ENCODE measurements at regions not wholly inside any gene's neighbourhood (a gene's known extent, or its start where the extent isn't known, plus 50 kb on each side); places are given as distances from the start of the nearest gene placed in this dataset.
"Not testable (repeated sequence)": the region's sequence is repeated elsewhere in the genome, so short reads cannot be mapped to it uniquely, and the experiment has no call there.

DNA sequence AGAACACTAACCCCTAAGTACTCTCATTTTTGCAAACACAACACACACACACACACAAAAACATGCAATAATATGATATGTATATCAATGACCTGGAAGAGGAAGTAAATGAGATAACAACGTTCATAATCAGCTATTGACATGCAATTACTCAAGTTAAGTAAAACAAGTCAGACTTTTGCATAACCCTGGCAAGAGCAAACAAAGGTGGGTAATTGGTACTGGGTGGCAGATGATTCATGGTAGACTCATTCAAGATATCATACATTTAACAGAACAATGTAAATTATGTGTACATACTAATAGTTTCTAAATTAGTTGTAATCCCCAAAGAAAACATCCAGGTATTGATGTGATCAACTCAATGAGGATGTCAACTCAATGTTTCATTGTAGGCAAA, 508.8 kb downstream of the DACH1 start:
- ChIA-PET CTCF (no interaction called here), POLR2A (no interaction called here)
- H3K27ac ChIP-seq (ENCODE audit: insufficient read depth in 1 of 2, low read depth in 1 of 2, low read length in 2 of 2, poor library complexity in 1 of 2, severe bottlenecking in 2 of 2) = no peak overlapping the region
- H3K4me3 ChIP-seq (ENCODE audit: control insufficient read depth in 1 of 7, extremely low read depth in 1 of 7, insufficient read depth in 4 of 7, low read depth in 2 of 7, low read length in 6 of 7) = no peak overlapping the region
- peaks cover 0 to 1% (median 0%) of the 10 kb centered on the region in 5 experiments for H3K9me3 ChIP-seq (ENCODE audit: control extremely low read depth in 1 of 5, control insufficient read depth in 4 of 5, insufficient read depth in 2 of 5, low read depth in 1 of 5, low read length in 4 of 5)
- H3K36me3 ChIP-seq (ENCODE audit: control insufficient read depth in 4 of 4, insufficient read depth in 4 of 4, low read length in 3 of 4) = no peaks in the 10 kb centered on the region
- no peaks in the 10 kb centered on the region for H3K4me1 ChIP-seq (ENCODE audit: control extremely low read depth in 1 of 4, control insufficient read depth in 4 of 4, insufficient read depth in 4 of 4, low read length in 3 of 4)
- H3K27me3 ChIP-seq (replicated peaks in 2 of 5; ENCODE audit: control insufficient read depth in 4 of 5, insufficient read depth in 5 of 5, low read length in 4 of 5) = no peaks in the 10 kb centered on the region
- no CpG with 5 or more reads among the region's 1 CpG for WGBS (ENCODE audit: insufficient coverage)
- DNase-seq = no peak

DNA sequence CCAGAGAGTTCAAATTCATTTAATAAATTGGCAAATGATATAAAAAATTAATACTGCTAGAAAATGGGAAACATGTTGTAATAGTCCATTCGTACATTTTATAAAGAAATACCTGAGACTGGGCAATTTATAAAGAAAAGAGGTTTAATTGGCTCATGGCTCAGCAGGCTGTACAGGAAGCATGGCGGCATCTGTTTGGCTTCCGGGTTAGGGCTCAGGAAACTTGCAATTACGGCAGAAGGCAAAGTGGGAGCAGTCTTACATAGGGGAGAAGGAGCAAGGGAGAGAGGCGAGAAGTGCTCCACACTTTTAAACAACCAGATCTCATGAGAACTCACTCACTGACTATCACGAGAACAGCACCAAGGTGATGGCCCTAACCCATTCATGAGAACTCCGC, 512.0 kb downstream of the DACH1 start:
- Histone ChIP-seq H3K4me3 (ENCODE audit: control insufficient read depth in 1 of 7, extremely low read depth in 1 of 7, insufficient read depth in 4 of 7, low read depth in 2 of 7, low read length in 6 of 7) (no peak overlapping the region), H3K36me3 (ENCODE audit: control insufficient read depth in 4 of 4, insufficient read depth in 4 of 4, low read length in 3 of 4) (no peaks in the 10 kb centered on the region), H3K27ac (ENCODE audit: insufficient read depth in 1 of 2, low read depth in 1 of 2, low read length in 2 of 2, poor library complexity in 1 of 2, severe bottlenecking in 2 of 2) (no peak overlapping the region), H3K27me3 (replicated peaks in 2 of 5; ENCODE audit: control insufficient read depth in 4 of 5, insufficient read depth in 5 of 5, low read length in 4 of 5) (no peaks in the 10 kb centered on the region), H3K9me3 (ENCODE audit: control extremely low read depth in 1 of 5, control insufficient read depth in 4 of 5, insufficient read depth in 2 of 5, low read depth in 1 of 5, low read length in 4 of 5) (peaks cover 0 to 1% (median 0%) of the 10 kb centered on the region in 5 experiments), H3K4me1 (ENCODE audit: control extremely low read depth in 1 of 4, control insufficient read depth in 4 of 4, insufficient read depth in 4 of 4, low read length in 3 of 4) (no peaks in the 10 kb centered on the region)
- DNase-seq = no peak
- 94% methylated on average over 5 of the region's 7 CpGs for WGBS (ENCODE audit: insufficient coverage)
- ChIA-PET POLR2A (no interaction called here), CTCF (no interaction called here)

DNA sequence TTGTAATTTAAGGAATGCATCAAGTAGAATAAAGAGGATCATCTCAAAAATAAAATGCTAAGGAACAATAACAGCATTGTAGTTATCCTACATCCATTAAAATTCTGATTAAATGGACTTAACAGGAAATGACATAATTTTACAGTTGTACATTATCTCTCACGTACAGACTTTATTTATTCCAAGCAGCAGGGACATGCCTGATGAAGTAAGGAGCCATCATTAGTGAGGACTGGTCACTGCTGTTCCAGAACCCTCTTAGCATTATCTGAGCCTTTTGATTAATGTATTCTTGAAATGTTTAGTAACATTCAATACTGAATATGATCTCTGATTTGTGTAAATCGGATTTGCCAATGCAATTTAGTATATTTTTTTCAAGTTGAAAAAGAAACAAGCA, 516.1 kb downstream of the DACH1 start:
- H3K9me3 ChIP-seq (ENCODE audit: control extremely low read depth in 1 of 5, control insufficient read depth in 4 of 5, insufficient read depth in 2 of 5, low read depth in 1 of 5, low read length in 4 of 5) = peaks cover 0 to 1% (median 0%) of the 10 kb centered on the region in 5 experiments
- H3K27ac ChIP-seq (ENCODE audit: insufficient read depth in 1 of 2, low read depth in 1 of 2, low read length in 2 of 2, poor library complexity in 1 of 2, severe bottlenecking in 2 of 2) = no peak overlapping the region
- peak in 1 of 3 donors; percentile 8 for DNase-seq
- WGBS (ENCODE audit: insufficient coverage) = no CpG with 5 or more reads among the region's 2 CpGs
- H3K36me3 ChIP-seq (ENCODE audit: control insufficient read depth in 4 of 4, insufficient read depth in 4 of 4, low read length in 3 of 4) = no peaks in the 10 kb centered on the region
- H3K27me3 ChIP-seq (replicated peaks in 2 of 5; ENCODE audit: control insufficient read depth in 4 of 5, insufficient read depth in 5 of 5, low read length in 4 of 5) = no peaks in the 10 kb centered on the region
- no peak overlapping the region for H3K4me3 ChIP-seq (ENCODE audit: control insufficient read depth in 1 of 7, extremely low read depth in 1 of 7, insufficient read depth in 4 of 7, low read depth in 2 of 7, low read length in 6 of 7)
- ChIA-PET CTCF (no interaction called here), POLR2A (no interaction called here)
- H3K4me1 ChIP-seq (ENCODE audit: control extremely low read depth in 1 of 4, control insufficient read depth in 4 of 4, insufficient read depth in 4 of 4, low read length in 3 of 4) = no peaks in the 10 kb centered on the region

DNA sequence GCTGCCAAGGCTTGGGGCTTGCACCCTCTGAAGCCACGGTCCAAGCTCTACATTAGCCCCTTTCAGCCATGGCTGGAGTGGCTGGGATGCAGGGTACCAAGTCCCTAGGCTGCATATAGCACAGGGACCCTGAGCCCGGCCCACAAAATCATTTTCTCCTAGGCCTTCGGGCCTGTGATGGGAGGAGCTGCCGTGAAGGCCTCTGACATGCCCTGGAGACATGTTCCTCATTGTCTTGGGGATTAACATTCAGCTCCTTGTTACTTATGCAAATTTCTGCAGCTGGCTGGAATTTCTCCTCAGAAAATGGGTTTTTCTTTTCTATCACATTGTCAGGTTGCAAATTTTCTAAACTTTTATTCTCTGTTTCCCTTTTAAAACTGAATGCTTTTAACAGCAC, 521.1 kb downstream of the DACH1 start:
- POLR2A ChIA-PET = not testable (repeated sequence)

DNA sequence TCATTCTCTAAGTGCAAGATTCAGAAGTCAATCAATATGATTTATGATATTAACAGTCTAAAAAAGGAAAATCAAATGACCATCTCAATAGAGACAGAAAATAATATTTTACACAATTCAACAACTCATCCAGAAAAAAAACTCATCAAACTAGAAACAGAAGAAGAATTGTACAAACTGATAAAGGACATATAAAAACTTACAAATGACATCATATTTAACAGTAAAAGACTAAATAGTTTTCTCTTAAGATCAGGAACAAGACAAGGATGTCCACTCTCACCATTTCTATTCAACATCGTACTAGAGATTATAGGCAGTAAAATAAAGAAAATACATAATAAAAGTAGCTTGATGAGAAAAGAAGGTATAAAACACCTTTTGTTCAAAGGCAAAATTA, 527.3 kb downstream of the DACH1 start:
- no peak overlapping the region for H3K27ac ChIP-seq (ENCODE audit: insufficient read depth in 1 of 2, low read depth in 1 of 2, low read length in 2 of 2, poor library complexity in 1 of 2, severe bottlenecking in 2 of 2)
- H3K36me3 ChIP-seq (ENCODE audit: control insufficient read depth in 4 of 4, insufficient read depth in 4 of 4, low read length in 3 of 4) = no peaks in the 10 kb centered on the region
- ChIA-PET POLR2A (no interaction called here), CTCF (no interaction called here)
- no CpG with 5 or more reads among the region's 1 CpG for WGBS (ENCODE audit: insufficient coverage)
- no peaks in the 10 kb centered on the region for H3K9me3 ChIP-seq (ENCODE audit: control extremely low read depth in 1 of 5, control insufficient read depth in 4 of 5, insufficient read depth in 2 of 5, low read depth in 1 of 5, low read length in 4 of 5)
- H3K4me3 ChIP-seq (ENCODE audit: control insufficient read depth in 1 of 7, extremely low read depth in 1 of 7, insufficient read depth in 4 of 7, low read depth in 2 of 7, low read length in 6 of 7) = no peak overlapping the region
- no peaks in the 10 kb centered on the region for H3K4me1 ChIP-seq (ENCODE audit: control extremely low read depth in 1 of 4, control insufficient read depth in 4 of 4, insufficient read depth in 4 of 4, low read length in 3 of 4)
- no peak for DNase-seq
- H3K27me3 ChIP-seq (replicated peaks in 2 of 5; ENCODE audit: control insufficient read depth in 4 of 5, insufficient read depth in 5 of 5, low read length in 4 of 5) = no peaks in the 10 kb centered on the region

More for the DNA sequence above, 521.1 kb downstream of the DACH1 start:
- H3K27me3 ChIP-seq (replicated peaks in 2 of 5; ENCODE audit: control insufficient read depth in 4 of 5, insufficient read depth in 5 of 5, low read length in 4 of 5); H3K4me1 ChIP-seq (ENCODE audit: control extremely low read depth in 1 of 4, control insufficient read depth in 4 of 4, insufficient read depth in 4 of 4, low read length in 3 of 4); DNase-seq; H3K27ac ChIP-seq (ENCODE audit: insufficient read depth in 1 of 2, low read depth in 1 of 2, low read length in 2 of 2, poor library complexity in 1 of 2, severe bottlenecking in 2 of 2); H3K9me3 ChIP-seq (ENCODE audit: control extremely low read depth in 1 of 5, control insufficient read depth in 4 of 5, insufficient read depth in 2 of 5, low read depth in 1 of 5, low read length in 4 of 5); CTCF ChIA-PET; H3K36me3 ChIP-seq (ENCODE audit: control insufficient read depth in 4 of 4, insufficient read depth in 4 of 4, low read length in 3 of 4); H3K4me3 ChIP-seq (ENCODE audit: control insufficient read depth in 1 of 7, extremely low read depth in 1 of 7, insufficient read depth in 4 of 7, low read depth in 2 of 7, low read length in 6 of 7): not testable (repeated sequence)
- 98% methylated on average over 4 of the region's 4 CpGs for WGBS (ENCODE audit: insufficient coverage)

DNA sequence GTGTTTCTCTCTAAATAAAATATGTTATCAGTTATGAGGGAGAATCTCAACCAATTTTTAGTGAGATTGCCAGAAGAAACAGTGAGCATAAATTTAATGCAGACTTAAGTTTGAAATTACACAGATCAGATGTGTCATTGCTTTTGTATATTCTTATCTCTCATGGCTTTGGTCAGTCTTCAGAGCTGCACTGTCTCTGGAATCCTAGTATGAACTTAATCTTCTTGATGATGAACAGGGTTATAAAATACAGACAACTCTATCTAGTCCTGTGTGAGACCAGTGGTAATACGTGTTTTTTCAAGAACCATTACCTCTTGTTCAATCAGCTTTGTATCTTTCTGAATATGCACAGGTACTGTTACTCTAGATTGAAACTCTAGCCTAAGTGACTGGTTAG, 528.0 kb downstream of the DACH1 start:
- Histone ChIP-seq H3K27ac (ENCODE audit: insufficient read depth in 1 of 2, low read depth in 1 of 2, low read length in 2 of 2, poor library complexity in 1 of 2, severe bottlenecking in 2 of 2) (no peak overlapping the region), H3K36me3 (ENCODE audit: control insufficient read depth in 4 of 4, insufficient read depth in 4 of 4, low read length in 3 of 4) (no peaks in the 10 kb centered on the region), H3K9me3 (ENCODE audit: control extremely low read depth in 1 of 5, control insufficient read depth in 4 of 5, insufficient read depth in 2 of 5, low read depth in 1 of 5, low read length in 4 of 5) (no peaks in the 10 kb centered on the region), H3K27me3 (replicated peaks in 2 of 5; ENCODE audit: control insufficient read depth in 4 of 5, insufficient read depth in 5 of 5, low read length in 4 of 5) (no peaks in the 10 kb centered on the region), H3K4me3 (ENCODE audit: control insufficient read depth in 1 of 7, extremely low read depth in 1 of 7, insufficient read depth in 4 of 7, low read depth in 2 of 7, low read length in 6 of 7) (no peak overlapping the region), H3K4me1 (ENCODE audit: control extremely low read depth in 1 of 4, control insufficient read depth in 4 of 4, insufficient read depth in 4 of 4, low read length in 3 of 4) (no peaks in the 10 kb centered on the region)
- ChIA-PET POLR2A (no interaction called here), CTCF (no interaction called here)
- no peak for DNase-seq
- WGBS (ENCODE audit: insufficient coverage) = no CpG with 5 or more reads among the region's 1 CpG

DNA sequence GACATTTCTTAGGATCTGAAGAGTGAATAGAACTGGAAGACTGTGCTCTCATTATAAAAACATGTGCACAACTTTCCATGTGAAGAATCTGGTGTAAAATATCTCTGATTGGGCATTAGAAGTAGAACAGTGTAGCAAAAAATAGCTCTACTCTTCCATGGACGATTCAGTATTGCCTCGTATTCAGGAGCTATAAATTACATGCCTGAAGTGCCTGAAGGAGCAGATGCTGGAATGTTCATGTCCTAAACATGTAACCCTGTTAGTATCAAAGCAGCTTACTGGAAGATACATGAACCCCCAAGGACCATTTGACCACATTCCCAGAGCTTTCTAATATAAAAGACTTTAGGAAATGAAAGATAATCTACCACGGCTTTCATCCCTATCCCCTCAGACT, 528.9 kb downstream of the DACH1 start:
- H3K27ac ChIP-seq (ENCODE audit: insufficient read depth in 1 of 2, low read depth in 1 of 2, low read length in 2 of 2, poor library complexity in 1 of 2, severe bottlenecking in 2 of 2) = no peak overlapping the region
- no peaks in the 10 kb centered on the region for H3K4me1 ChIP-seq (ENCODE audit: control extremely low read depth in 1 of 4, control insufficient read depth in 4 of 4, insufficient read depth in 4 of 4, low read length in 3 of 4)
- POLR2A ChIA-PET = no interaction called here
- no peaks in the 10 kb centered on the region for H3K27me3 ChIP-seq (replicated peaks in 2 of 5; ENCODE audit: control insufficient read depth in 4 of 5, insufficient read depth in 5 of 5, low read length in 4 of 5)
- WGBS (ENCODE audit: insufficient coverage) = 100% methylated on average over 2 of the region's 3 CpGs
- no peaks in the 10 kb centered on the region for H3K36me3 ChIP-seq (ENCODE audit: control insufficient read depth in 4 of 4, insufficient read depth in 4 of 4, low read length in 3 of 4)
- CTCF ChIA-PET = no interaction called here
- no peak overlapping the region for H3K4me3 ChIP-seq (ENCODE audit: control insufficient read depth in 1 of 7, extremely low read depth in 1 of 7, insufficient read depth in 4 of 7, low read depth in 2 of 7, low read length in 6 of 7)
- DNase-seq = no peak
- no peaks in the 10 kb centered on the region for H3K9me3 ChIP-seq (ENCODE audit: control extremely low read depth in 1 of 5, control insufficient read depth in 4 of 5, insufficient read depth in 2 of 5, low read depth in 1 of 5, low read length in 4 of 5)
